B cell (primary cell): ENCODE measurements at regions not wholly inside any gene's neighbourhood (a gene's known extent, or its start where the extent isn't known, plus 50 kb on each side); places are given as distances from the start of the nearest gene placed in this dataset.

Source experiments
- ATAC-seq: fragments of 200-7000 bp; cut with Tn5 transposase; one replicate; pipeline ENCODE4 v1.10.0; 2021; ENCODE audit warnings: low read depth, mild to moderate bottlenecking, moderate number of reproducible peaks, moderate library complexity
- CTCF ChIA-PET: fragments of 350-600 bp; sonication (Branson Sonifier 250); formaldehyde crosslinking; loops from one replicate; lab custom pipeline; 2021; ENCODE audit warnings: antibody characterized with exemption, inconsistent platforms; lab: Charles Lee
- POLR2A ChIA-PET: fragments of 350-600 bp; sonication (Branson Sonifier 250); formaldehyde crosslinking; loops from one replicate; lab custom pipeline; 2021; ENCODE audit warnings: antibody characterized with exemption; lab: Charles Lee
- DNase-seq: peaks from one replicate; pipeline ENCODE4 v3.0.0; 2013
- H2AFZ ChIP-seq: 2 replicates; pipeline ENCODE4 v1.6.1; 2012; ENCODE audit warnings: mild to moderate bottlenecking, low read depth, low read length; ENCODE audit not compliant: insufficient read depth, poor library complexity, severe bottlenecking
- H3K27ac ChIP-seq, 2 donors: 1 replicate in 1 of 2; 2 replicates in 1 of 2; pipeline ENCODE4 v1.5.1; 2012 to 2013; ENCODE audit warnings: low read length in 2 of 2, mild to moderate bottlenecking in 2 of 2, moderate library complexity in 1 of 2
- H3K27me3 ChIP-seq, 4 experiments: fragments of 200-600 bp in 1 of 4; sonication (generic) in 1 of 4; replicated peaks in 1 of 4; 1 replicate in 2 of 4; 2 replicates in 2 of 4; pipeline versions ENCODE4 v1.6.1 to v1.7.0; 2013 to 2016; ENCODE audit warnings: low read length in 3 of 4, mild to moderate bottlenecking in 2 of 4, mixed read lengths in 1 of 4, moderate library complexity in 1 of 4; ENCODE audit not compliant: insufficient read depth in 4 of 4, control insufficient read depth in 3 of 4; ENCODE audit errors: control extremely low read depth in 1 of 4
- H3K36me3 ChIP-seq, 2 experiments: replicated peaks in 1 of 2; 1 replicate in 1 of 2; 2 replicates in 1 of 2; pipeline versions ENCODE4 v1.6.1 to v1.7.1; 2013; ENCODE audit warnings: low read length in 1 of 2; ENCODE audit not compliant: insufficient read depth in 2 of 2, control insufficient read depth in 1 of 2; ENCODE audit errors: control extremely low read depth in 1 of 2, extremely low read depth in 1 of 2
- H3K4me1 ChIP-seq, 2 donors: fragments of 200-600 bp in 1 of 2; sonication (generic) in 1 of 2; 1 replicate in 1 of 2; 2 replicates in 1 of 2; pipeline versions ENCODE4 v1.5.1 to v1.6.1; 2013 to 2017; ENCODE audit warnings: low read length in 2 of 2; ENCODE audit not compliant: control insufficient read depth in 2 of 2, insufficient read depth in 2 of 2
- H3K4me2 ChIP-seq: replicated peaks from 2 replicates; pipeline ENCODE3; 2012; ENCODE audit warnings: mild to moderate bottlenecking, low read depth, low read length; ENCODE audit not compliant: poor library complexity, severe bottlenecking
- H3K4me3 ChIP-seq, 5 experiments: fragments of 200-600 bp in 1 of 5; sonication (generic) in 1 of 5; 1 replicate in 3 of 5; 2 replicates in 2 of 5; pipeline versions ENCODE4 v1.5.1 to v1.7.0; 2011 to 2016; ENCODE audit warnings: low read length in 4 of 5, mild to moderate bottlenecking in 4 of 5, low read depth in 2 of 5, control low read depth in 1 of 5, moderate library complexity in 1 of 5; ENCODE audit not compliant: insufficient read depth in 1 of 5; ENCODE audit errors: control extremely low read depth in 1 of 5, extremely low read depth in 1 of 5
- H3K79me2 ChIP-seq: fragments of 200-600 bp; sonication (generic); one replicate; pipeline ENCODE4 v1.6.0; 2016; ENCODE audit warnings: low read length; ENCODE audit not compliant: control insufficient read depth, insufficient read depth
- H3K9ac ChIP-seq: fragments of 200-600 bp; sonication (generic); 2 replicates; pipeline ENCODE4 v1.6.1; 2017; ENCODE audit warnings: mild to moderate bottlenecking, low read length, moderate library complexity
- H3K9me3 ChIP-seq, 3 donors: one replicate each; pipeline versions ENCODE4 v1.6.1 to v1.7.1; 2013; ENCODE audit warnings: low read length in 2 of 3; ENCODE audit not compliant: control insufficient read depth in 2 of 3, insufficient read depth in 1 of 3; ENCODE audit errors: control extremely low read depth in 1 of 3
- H4K20me1 ChIP-seq: 2 replicates; pipeline ENCODE4 v1.6.0; 2012; ENCODE audit warnings: mild to moderate bottlenecking, low read length; ENCODE audit not compliant: insufficient read depth, control insufficient read depth, poor library complexity, severe bottlenecking
- H3K27ac Mint-ChIP-seq: one replicate; pipeline ENCODE4 v1.8.0; 2021; ENCODE audit warnings: mixed read lengths
- H3K27me3 Mint-ChIP-seq: one replicate; pipeline ENCODE4 v1.8.0; 2021; ENCODE audit warnings: mixed read lengths
- H3K4me1 Mint-ChIP-seq: one replicate; pipeline ENCODE4 v1.8.0; 2021; ENCODE audit warnings: mixed read lengths
- H3K4me3 Mint-ChIP-seq: one replicate; pipeline ENCODE4 v1.8.0; 2021; ENCODE audit warnings: mixed read lengths
- H3K9me3 Mint-ChIP-seq: one replicate; pipeline ENCODE4 v1.8.0; 2022; ENCODE audit warnings: mixed read lengths; ENCODE audit not compliant: insufficient read depth
- CTCF ChIP-seq: fragments of 200-600 bp; IDR thresholded peaks from one replicate; pipeline ENCODE4 v1.8.0; 2022; ENCODE audit warnings: antibody characterized with exemption, mild to moderate bottlenecking
- EZH2 ChIP-seq: IDR thresholded peaks from 2 replicates; pipeline ENCODE4 v1.6.1; 2012; ENCODE audit warnings: borderline replicate concordance, low read depth, mild to moderate bottlenecking, moderate library complexity, low read length; ENCODE audit not compliant: insufficient read depth, poor library complexity, severe bottlenecking
- WGBS: methylation state at CpG from one replicate; pipeline ENCODE4 v1.1.5; 2013; ENCODE audit warnings: missing lambda C conversion rate; ENCODE audit not compliant: insufficient coverage; 5-methylcytosine and 5-hydroxymethylcytosine counted together
- intact Hi-C: fragments of 100-400 bp; cut with micrococcal nuclease; formaldehyde crosslinking; loops from one replicate; pipeline ENCODE4 v1.10.0; 2022

GRCh38 chr9:124128568-124129166 lies 117.1 kb downstream of the LHX2 start:
- Mint-ChIP-seq H3K4me1 (peaks cover 14% of the 10 kb centered on the region), H3K27ac (no peak overlapping the region), H3K4me3 (no peak overlapping the region), H3K9me3 (no peaks in the 10 kb centered on the region), H3K27me3 (no peaks in the 10 kb centered on the region)
- H3K9me3 ChIP-seq = no peaks in the 10 kb centered on the region
- H3K4me3 ChIP-seq = no peak overlapping the region
- DNase-seq = no peak
- no peaks in the 10 kb centered on the region for H3K79me2 ChIP-seq
- H3K36me3 ChIP-seq = no peaks in the 10 kb centered on the region
- ChIA-PET CTCF (interaction anchor here (0.8 to 5.3 kb wide), 9 partner anchors 68 to 405 kb away, joined by 3 to 60 read pairs (median 26); no protein-coding TSS in a partner anchor), POLR2A (interaction anchor here (1.9 kb wide), 1 partner anchor 164 kb away, joined by 5 read pairs; no protein-coding TSS in a partner anchor)
- H3K4me2 ChIP-seq = no peak overlapping the region
- 96% methylated on average over 11 of the region's 12 CpGs for WGBS
- no peaks in the 10 kb centered on the region for H4K20me1 ChIP-seq
- ATAC-seq = no peak
- H2AFZ ChIP-seq = no peak overlapping the region
- TF ChIP-seq EZH2 = no peak
- no peak for TF ChIP-seq CTCF
- peaks cover 4 to 10% of the 10 kb centered on the region in 2 donors for H3K4me1 ChIP-seq
- H3K27me3 ChIP-seq = no peaks in the 10 kb centered on the region
- no peak overlapping the region for H3K27ac ChIP-seq
- intact Hi-C loops = no loop called here
- no peak overlapping the region for H3K9ac ChIP-seq

DNA sequence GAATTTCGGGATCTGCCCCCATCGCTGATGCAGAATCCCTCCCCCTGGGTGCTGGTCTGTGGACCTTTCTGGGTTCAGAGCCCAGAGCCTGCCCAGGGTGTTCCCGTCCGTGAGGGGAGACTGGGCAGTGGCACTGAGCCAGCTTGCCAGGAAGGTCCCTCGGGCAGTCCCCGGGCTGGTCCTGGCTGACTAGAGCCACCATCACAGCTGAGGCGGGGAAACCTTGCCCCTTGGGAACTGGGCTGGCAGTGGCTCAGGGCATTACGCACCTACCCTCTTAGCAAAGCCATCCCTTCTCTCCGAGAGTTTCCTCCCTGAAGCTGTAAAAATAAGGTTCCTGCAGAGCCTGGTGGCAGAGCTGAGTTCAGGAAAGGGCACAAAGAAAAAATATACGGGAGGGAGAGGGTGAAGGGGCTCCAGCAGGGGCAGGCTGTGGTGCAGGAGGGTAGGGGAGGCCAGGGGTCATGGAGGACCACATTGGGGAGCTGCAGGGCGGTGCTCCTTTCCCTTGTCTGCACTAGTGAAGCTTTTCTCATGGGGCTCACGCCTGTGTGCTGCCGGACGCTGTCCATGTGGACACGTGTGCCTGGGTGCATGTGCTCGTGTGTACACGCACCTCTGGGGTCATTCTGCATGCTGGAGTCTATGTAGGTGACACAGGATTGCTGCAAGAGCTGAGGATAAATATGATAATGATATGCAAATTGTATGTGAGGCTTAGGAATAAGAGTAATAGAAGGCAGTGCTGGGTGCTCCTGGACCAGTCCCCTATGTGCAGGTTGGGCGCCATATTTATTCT lies 118.9 kb downstream of the LHX2 start:
- Histone ChIP-seq H2AFZ (no peak overlapping the region), H4K20me1 (no peaks in the 10 kb centered on the region), H3K4me1 (peaks cover 4 to 11% of the 10 kb centered on the region in 2 donors), H3K4me2 (no peak overlapping the region), H3K27me3 (no peaks in the 10 kb centered on the region), H3K36me3 (no peaks in the 10 kb centered on the region), H3K9ac (no peak overlapping the region), H3K27ac (no peak overlapping the region), H3K79me2 (no peaks in the 10 kb centered on the region), H3K9me3 (no peaks in the 10 kb centered on the region), H3K4me3 (no peak overlapping the region)
- ChIA-PET POLR2A (no interaction called here), CTCF (interaction anchor here (0.6 to 1.3 kb wide), 3 partner anchors 16 to 174 kb away, joined by 3 to 5 read pairs (median 3); no protein-coding TSS in a partner anchor)
- no peak for TF ChIP-seq EZH2
- TF ChIP-seq CTCF = no peak
- Mint-ChIP-seq H3K4me1 (peaks cover 15% of the 10 kb centered on the region), H3K27me3 (no peaks in the 10 kb centered on the region), H3K27ac (no peak overlapping the region), H3K4me3 (no peak overlapping the region), H3K9me3 (no peaks in the 10 kb centered on the region)
- 85% methylated on average over 15 of the region's 18 CpGs for WGBS
- intact Hi-C loops = no loop called here
- no peak for DNase-seq
- no peak for ATAC-seq
